ENCODE measurements at regions not wholly inside any gene's neighbourhood (a gene's known extent, or its start where the extent isn't known, plus 50 kb on each side); places are given as distances from the start of the nearest gene placed in this dataset.

- no peak for DNase-seq
These were observed 92.8 kb upstream of the FOXC1 start for GRCh38 chr6:1516742-1517520.

DNA sequence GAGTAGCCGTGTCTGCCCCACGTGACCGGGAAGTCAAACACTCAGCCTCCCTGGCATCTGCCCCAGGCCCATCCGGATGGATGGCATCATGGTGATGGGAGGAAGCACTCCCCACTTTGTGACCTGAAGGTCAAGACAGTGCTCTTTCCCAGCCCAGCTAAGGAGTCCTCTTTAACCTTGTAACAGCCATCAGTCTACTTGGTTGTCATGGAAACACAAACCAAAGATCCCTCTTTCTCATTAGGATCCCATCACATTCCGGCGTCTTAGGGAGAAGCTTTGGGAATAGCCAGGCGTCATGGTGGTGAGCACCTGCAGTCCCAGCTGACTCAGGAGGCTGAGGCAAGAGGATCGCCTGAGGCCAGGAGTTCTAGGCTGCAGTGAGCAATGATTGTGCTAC, 90.9 kb upstream of the FOXC1 start:
- DNase-seq = no peak

- DNase-seq = no peak
These were observed 90.1 kb upstream of the FOXC1 start for GRCh38 chr6:1519597-1519996.

DNA sequence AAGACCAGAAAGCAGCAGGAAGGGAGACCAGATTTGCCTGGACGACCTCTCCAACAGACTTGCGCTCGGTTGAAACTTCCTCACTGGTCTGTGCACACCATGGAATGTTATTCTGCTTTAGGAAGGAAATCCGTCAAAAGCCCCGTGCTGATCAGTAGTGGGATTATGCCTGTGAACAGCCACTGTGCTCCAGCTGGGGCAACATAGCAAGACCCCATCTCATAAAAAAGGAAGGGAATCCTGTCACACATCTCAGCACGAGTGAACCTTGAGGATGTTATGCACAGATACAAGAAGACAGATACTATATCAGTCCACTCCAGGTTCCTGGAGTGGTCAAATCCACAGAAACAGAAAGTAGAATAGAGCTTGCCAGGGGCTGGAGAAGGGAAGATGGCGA, 86.9 kb upstream of the FOXC1 start:
- DNase-seq = no peak

DNA sequence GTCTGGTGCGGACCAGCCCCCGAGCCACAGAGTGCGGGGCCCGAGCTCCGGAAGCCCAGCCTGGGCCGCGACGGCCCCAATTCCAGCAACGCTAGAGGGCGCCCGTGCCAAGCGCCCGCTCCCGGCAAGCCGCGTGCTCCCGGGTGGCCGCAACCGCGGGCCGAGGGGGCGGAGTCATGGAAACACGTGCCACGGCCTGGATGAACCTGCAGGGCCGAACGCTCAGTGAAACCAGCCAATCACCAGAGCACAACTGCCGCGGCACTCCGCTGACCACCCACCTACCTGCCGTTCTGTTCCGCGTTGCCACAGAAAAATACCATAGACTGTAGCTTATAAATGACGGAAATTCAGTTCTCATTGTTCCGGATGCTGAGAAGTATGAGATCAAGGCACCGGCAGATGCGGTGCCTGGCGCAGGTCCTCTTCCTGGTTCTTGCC, 85.7 kb upstream of the FOXC1 start:
- DNase-seq = no peak

- DNase-seq = no peak
These were observed 84.2 kb upstream of the FOXC1 start for GRCh38 chr6:1525364-1526038.

DNA sequence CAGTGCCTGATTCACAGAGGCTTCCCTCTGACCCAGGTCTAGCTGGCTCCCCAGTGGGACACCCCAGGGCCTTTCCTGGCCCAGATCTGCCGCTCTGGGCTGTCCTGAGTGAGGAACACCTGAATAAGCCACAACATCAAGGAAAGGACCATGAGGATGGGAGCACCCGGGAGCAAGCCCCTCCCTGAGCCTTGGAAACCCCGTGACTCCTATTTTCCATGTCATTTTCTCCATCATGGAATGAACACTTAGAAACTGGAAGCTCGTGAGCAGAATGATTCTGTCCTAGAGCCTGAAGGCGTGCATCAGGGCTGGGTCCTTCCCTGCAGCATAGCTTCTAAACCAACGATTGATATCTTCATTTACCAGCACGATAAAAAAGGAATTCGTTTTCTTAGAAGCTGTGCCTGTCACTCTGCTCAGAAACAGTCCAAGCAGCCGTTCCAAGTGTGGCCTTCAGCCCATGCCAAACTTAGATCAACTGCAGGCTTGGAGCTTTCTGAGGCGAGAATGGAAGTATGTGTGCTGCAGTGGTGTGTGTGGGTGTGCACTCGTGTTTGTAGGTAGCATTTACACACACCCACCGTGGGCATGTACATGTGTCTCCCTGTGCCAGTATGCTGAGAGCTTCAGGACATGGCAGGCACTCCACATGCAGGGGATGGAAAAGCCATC, 83.2 kb upstream of the FOXC1 start:
- no peak for DNase-seq

GRCh38 chr6:1527073-1527457, 82.7 kb upstream of the FOXC1 start:
- DNase-seq = no peak

GRCh38 chr6:1535295-1535694, 74.4 kb upstream of the FOXC1 start:
- DNase-seq = no peak

GRCh38 chr6:1536526-1537429, 72.9 kb upstream of the FOXC1 start:
- no peak for DNase-seq

DNA sequence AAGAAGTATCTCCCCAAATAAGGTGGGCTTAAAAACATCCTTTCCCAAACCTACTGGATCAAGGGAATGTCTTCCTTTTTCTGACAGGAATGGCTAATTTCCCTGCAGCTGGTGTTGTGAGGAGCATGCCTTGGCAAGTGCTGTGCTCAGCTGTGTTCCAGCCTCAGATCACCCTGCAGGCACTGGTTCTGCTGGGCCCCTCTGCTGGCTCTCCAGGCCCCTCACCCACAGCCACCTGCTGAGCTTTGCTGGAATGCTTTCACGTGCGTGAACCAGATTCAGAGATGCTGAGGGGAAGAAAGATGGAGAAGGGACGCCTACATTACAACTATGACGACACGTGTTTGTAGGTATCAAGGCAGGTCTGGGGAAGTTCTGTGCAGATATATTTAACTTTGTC, 71.3 kb upstream of the FOXC1 start:
- no peak for DNase-seq

GRCh38 chr6:1538810-1539478, 70.8 kb upstream of the FOXC1 start:
- no peak for DNase-seq

DNA sequence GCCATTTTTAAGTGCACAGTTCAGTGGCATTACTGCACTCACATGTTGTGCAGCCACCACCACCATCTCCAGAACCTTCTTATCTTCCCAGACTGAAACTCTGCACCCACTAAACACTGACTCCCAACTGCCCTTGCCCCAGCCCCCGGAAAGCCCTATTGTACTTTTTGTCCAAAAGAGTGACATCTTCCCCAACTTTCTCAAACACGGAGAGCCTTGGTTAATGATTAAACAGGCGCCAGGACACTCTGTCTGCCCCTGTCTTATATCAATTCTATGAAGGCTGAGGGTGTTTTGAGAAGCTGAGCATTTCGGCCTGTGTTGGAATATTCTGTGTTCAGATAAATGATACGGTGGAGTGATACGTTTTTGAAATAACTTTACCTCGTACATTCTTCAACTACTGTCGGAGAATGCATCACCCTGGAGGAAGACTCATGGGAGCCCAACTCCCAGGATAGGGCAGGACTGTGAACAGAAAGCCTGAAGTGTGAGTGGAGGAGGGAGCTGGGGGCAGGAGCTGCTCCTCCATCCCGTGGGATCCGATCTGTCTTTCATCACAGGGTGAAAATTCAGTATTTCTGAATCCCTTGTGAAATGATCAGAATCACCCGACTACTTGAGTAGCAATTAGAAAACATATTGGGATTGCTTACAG, 68.7 kb upstream of the FOXC1 start:
- no peak for DNase-seq

DNA sequence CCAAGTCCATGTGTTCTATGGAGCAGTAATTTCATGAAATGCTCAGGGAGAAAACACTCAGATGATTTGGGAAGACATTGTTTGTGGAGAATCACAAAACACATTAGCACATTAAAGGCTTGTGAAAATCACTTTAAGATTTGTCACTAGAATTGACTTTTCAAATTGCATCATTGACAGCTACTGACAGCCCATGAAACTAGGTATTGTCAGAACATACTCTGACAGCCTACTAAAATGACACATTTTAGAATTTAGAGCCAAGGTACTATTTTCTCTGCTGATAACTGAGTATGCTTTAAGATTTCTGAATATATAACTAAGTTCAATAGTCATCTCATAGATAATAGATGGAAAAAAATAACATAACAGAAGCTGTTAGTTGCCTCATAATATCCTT, 67.4 kb upstream of the FOXC1 start:
- DNase-seq = no peak

DNA sequence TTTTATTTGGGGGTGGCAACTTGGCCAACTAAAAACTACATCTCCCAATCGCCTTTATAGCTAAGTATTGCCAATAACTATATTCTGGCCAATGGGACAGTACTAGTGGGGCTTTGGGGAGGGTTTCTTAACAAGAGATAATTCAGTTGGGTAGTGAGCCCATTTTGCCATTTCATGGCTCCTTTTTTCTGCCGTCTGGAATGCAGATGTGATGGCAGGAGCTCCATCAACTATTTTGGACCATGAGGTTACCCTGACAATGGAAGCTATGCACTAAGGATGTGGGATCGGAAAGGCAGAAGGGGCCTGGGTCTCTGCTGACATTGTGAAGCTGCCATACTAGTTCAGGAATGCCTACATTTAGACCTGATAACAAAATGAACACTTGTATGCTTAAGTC, 67.0 kb upstream of the FOXC1 start:
- no peak for DNase-seq

DNA sequence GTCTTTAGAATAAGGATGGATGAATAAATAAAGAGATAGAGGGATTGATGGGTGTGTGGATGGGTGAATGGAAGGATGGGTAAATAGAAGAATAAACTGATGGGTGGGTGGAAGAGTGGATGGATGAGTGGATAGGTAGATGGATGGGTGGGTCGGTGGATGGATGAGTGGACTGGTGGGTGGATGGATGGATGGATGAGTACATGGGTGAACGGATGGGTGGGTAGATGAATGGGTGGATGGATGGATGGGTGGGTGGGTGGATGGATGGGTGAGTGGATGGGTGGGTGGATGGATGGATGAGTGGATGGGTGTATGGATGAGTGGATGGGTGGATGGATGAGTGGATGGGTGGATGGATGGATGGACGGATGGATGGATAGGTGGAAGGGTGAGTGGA, 65.7 kb upstream of the FOXC1 start:
- DNase-seq = no peak

GRCh38 chr6:1544603-1545002, 65.1 kb upstream of the FOXC1 start:
- no peak for DNase-seq

- DNase-seq = no peak
These were observed 64.1 kb upstream of the FOXC1 start for GRCh38 chr6:1545654-1546053.

DNA sequence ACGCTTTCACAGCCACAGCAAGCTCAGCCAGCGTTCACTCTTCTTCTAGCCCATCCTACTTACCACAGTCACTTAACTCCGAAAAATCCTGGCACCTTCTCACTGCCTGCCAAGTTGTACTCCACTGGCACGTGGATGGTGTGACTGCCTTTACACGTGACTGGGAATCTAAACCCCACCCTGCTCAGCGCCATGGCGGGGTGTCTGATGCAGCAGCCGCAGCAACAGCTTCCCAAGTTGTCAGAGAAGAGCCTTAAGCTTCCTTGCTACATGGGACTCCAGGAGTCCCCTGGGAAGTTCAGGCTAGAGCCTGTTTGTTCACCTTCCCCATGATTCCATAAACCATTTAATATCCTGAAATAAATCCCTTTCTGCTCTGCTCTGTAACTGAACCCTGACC, 61.9 kb upstream of the FOXC1 start:
- DNase-seq = no peak

DNA sequence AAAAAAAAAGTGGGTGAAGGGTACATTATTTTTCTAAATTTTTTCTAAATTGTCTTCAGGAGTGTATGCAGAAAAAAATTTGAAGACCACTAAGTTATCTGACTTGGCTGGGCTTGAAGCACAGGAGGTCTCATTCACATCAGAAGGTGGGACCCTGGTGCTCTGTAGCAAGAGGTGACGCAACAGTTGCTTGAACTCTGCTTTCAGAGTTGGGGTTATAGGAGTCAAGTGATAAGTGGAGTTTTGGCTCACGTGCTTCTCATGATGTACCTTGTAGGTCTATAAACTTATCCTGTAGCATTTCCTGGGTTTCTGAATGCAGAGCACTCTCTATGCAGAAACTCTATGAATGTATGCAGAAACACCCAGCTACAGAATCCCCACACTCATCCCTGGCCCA, 58.5 kb upstream of the FOXC1 start:
- DNase-seq = no peak

DNA sequence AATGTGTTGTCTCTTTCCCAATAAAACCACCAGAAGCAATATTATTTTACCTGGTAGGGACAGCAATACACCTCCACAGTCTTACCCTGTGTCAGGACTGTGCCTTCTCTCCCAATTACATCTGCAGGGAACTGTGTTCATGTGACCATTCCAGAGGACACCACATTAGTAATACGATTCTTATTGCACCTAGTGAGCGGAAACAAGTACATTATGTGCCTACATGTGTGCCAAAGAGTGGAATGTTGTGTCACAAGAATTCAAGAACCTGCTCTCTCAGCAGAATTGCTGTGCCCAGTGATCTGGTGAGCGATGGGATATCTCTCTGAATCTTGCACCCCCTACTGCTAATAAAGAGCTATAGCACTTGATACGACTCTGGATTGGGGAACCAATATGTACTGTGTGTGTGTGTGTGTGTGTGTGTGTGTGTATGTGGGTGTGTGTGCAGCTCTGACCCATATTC, 57.4 kb upstream of the FOXC1 start:
- no peak for DNase-seq

GRCh38 chr6:1553562-1554083, 56.1 kb upstream of the FOXC1 start:
- no peak for DNase-seq
